Ovary (tissue), 3 donors: ENCODE measurements at regions not wholly inside any gene's neighbourhood (a gene's known extent, or its start where the extent isn't known, plus 50 kb on each side); places are given as distances from the start of the nearest gene placed in this dataset.

Experiments used
- CTCF ChIP-seq, 3 donors: fragments of 450-650 bp in 2 of 3; fragments of 200-600 bp in 1 of 3; IDR thresholded peaks; one replicate each; pipeline versions ENCODE4 v1.5.1 to v1.8.0; 2016 to 2022; ENCODE audit warnings: antibody characterized with exemption in 3 of 3, mild to moderate bottlenecking in 1 of 3
- EP300 ChIP-seq: sonication (generic); formaldehyde crosslinking; IDR thresholded peaks from one replicate; pipeline ENCODE4 v1.6.1; 2017; ENCODE audit warnings: antibody characterized with exemption
- POLR2A ChIP-seq: fragments of 450-650 bp; IDR thresholded peaks from one replicate; pipeline ENCODE4 v1.6.1; 2017; ENCODE audit warnings: antibody characterized with exemption, mild to moderate bottlenecking, moderate library complexity
- donor health status: DM: no; HTN: no; CAD: no.

GRCh38 chr18:75970212-75970611 lies 524.8 kb downstream of the ZNF516 start:
- TF ChIP-seq POLR2A (no peak), CTCF (IDR thresholded peaks at IDR 0.05) (no peak), EP300 (no peak)
